ENCODE measurements at regions not wholly inside any gene's neighbourhood (a gene's known extent, or its start where the extent isn't known, plus 50 kb on each side); places are given as distances from the start of the nearest gene placed in this dataset.

DNA sequence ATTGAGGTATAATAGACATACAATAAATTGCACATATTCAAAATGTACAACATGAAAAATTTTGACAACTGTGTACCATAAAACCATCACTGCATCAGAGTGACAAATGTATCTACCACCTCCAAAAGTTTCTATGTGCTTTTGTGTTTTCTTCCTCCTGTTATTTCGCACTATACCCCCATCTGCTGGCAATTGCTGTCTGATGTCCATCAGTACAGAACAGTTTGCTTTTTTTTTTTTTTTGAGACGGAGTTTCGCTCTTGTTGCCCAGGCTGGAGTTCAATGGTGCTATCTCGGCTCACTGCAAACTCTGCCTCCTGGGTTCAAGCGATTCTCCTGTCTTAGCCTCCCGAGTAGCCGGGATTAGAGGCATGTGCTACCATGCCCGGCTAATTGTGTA is 154.3 kb upstream of the GIMD1 start:
- no CpG with 5 or more reads among the region's 8 CpGs for WGBS (ENCODE audit: extremely low coverage, insufficient coverage, insufficient read length)
- Histone ChIP-seq H3K4me3 (ENCODE audit: low read depth, low read length) (no peak overlapping the region), H4K12ac (ENCODE audit: low read depth, low read length) (no peak overlapping the region), H2AFZ (ENCODE audit: insufficient read depth, low read length, poor library complexity) (no peak overlapping the region), H3K79me2 (ENCODE audit: control insufficient read depth, insufficient read depth, low read length, poor library complexity) (no peaks in the 10 kb centered on the region), H3K4ac (ENCODE audit: low read depth, low read length) (no peak overlapping the region), H3K4me1 (ENCODE audit: control insufficient read depth in 1 of 2, insufficient read depth in 2 of 2, low read length in 2 of 2) (no peaks in the 10 kb centered on the region), H3K9ac (ENCODE audit: low read length) (no peak overlapping the region), H2BK5ac (ENCODE audit: low read depth, low read length, poor library complexity) (no peak overlapping the region), H2BK120ac (ENCODE audit: insufficient read depth, low read length, poor library complexity) (no peak overlapping the region), H3K79me1 (ENCODE audit: low read length) (no peaks in the 10 kb centered on the region), H3K27ac (ENCODE audit: low read depth, low read length) (no peak overlapping the region), H3K4me2 (ENCODE audit: low read length) (no peak overlapping the region), H4K91ac (ENCODE audit: low read depth, low read length) (no peak overlapping the region), H3K23ac (ENCODE audit: low read length) (no peak overlapping the region), H2BK12ac (ENCODE audit: low read length) (no peak overlapping the region), H3K36me3 (ENCODE audit: control insufficient read depth in 1 of 2, insufficient read depth in 2 of 2, low read length in 2 of 2) (no peaks in the 10 kb centered on the region), H3K27me3 (ENCODE audit: insufficient read depth, low read length) (no peaks in the 10 kb centered on the region), H2AK5ac (ENCODE audit: low read length) (no peak overlapping the region), H4K8ac (ENCODE audit: low read depth, low read length) (no peak overlapping the region), H3K18ac (ENCODE audit: low read length) (no peak overlapping the region), H3K9me3 (ENCODE audit: insufficient read depth, low read depth, low read length) (no peaks in the 10 kb centered on the region), H3K14ac (ENCODE audit: low read length) (no peak overlapping the region)
- no peak for DNase-seq

DNA sequence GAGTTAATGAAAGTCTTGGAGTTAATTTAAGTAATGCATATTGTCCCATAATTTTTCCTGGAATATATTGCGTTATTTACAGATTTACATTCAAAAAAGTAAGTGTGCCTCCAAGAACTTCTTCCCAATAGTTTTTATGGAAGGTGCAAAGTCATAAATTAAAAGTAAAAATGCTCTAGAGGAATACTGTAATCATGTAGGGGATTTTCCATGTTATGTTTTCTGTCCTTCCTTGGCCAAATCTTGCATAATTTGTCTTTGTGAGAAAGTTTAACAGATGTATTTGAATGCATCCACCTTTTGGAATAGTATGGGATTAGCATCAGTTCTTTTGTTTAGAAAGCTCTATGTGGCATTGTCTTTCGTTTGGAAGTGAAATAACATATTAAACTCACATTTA is 144.1 kb upstream of the GIMD1 start:
- H4K8ac ChIP-seq (ENCODE audit: low read depth, low read length): no peak overlapping the region
- no peak overlapping the region for H3K14ac ChIP-seq (ENCODE audit: low read length)
- no CpG with 5 or more reads among the region's 2 CpGs for WGBS (ENCODE audit: extremely low coverage, insufficient coverage, insufficient read length)
- H2AK5ac ChIP-seq (ENCODE audit: low read length): no peak overlapping the region
- no peaks in the 10 kb centered on the region for H3K9me3 ChIP-seq (ENCODE audit: insufficient read depth, low read depth, low read length)
- DNase-seq: no peak
- no peaks in the 10 kb centered on the region for H3K4me1 ChIP-seq (ENCODE audit: control insufficient read depth in 1 of 2, insufficient read depth in 2 of 2, low read length in 2 of 2)
- H4K91ac ChIP-seq (ENCODE audit: low read depth, low read length): no peak overlapping the region
- no peak overlapping the region for H3K18ac ChIP-seq (ENCODE audit: low read length)
- H3K9ac ChIP-seq (ENCODE audit: low read length): no peak overlapping the region
- H3K27me3 ChIP-seq (ENCODE audit: insufficient read depth, low read length): no peaks in the 10 kb centered on the region
- H3K23ac ChIP-seq (ENCODE audit: low read length): no peak overlapping the region
- H2BK12ac ChIP-seq (ENCODE audit: low read length): no peak overlapping the region
- H2AFZ ChIP-seq (ENCODE audit: insufficient read depth, low read length, poor library complexity): no peak overlapping the region
- H3K4me2 ChIP-seq (ENCODE audit: low read length): no peak overlapping the region
- no peaks in the 10 kb centered on the region for H3K36me3 ChIP-seq (ENCODE audit: control insufficient read depth in 1 of 2, insufficient read depth in 2 of 2, low read length in 2 of 2)
- no peak overlapping the region for H4K12ac ChIP-seq (ENCODE audit: low read depth, low read length)
- H3K79me2 ChIP-seq (ENCODE audit: control insufficient read depth, insufficient read depth, low read length, poor library complexity): no peaks in the 10 kb centered on the region
- no peak overlapping the region for H2BK5ac ChIP-seq (ENCODE audit: low read depth, low read length, poor library complexity)
- H3K4me3 ChIP-seq (ENCODE audit: low read depth, low read length): no peak overlapping the region
- no peaks in the 10 kb centered on the region for H3K79me1 ChIP-seq (ENCODE audit: low read length)
- no peak overlapping the region for H3K4ac ChIP-seq (ENCODE audit: low read depth, low read length)
- H2BK120ac ChIP-seq (ENCODE audit: insufficient read depth, low read length, poor library complexity): no peak overlapping the region
- H3K27ac ChIP-seq (ENCODE audit: low read depth, low read length): no peak overlapping the region

DNA sequence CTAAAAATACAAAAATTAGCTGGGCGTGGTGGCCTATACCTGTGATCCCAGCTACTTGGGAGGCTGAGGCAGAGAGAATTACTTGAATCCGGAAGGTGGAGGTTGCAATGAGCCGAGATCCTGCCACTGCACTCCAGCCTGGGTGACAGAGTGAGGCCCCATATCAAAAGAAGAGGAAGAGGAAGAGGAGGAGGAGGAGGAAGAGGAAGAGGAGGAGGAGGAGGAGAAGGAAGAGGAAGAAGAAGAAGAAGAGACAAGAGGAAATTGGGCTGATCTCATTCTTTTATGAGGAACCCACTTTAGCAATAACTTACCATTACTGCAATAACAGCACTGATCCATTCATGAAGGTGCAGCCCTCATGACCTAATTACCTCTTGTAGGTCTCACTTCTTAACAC is 138.9 kb upstream of the GIMD1 start:
- H3K9me3 ChIP-seq (ENCODE audit: insufficient read depth, low read depth, low read length): no peaks in the 10 kb centered on the region
- no peak overlapping the region for H2AK5ac ChIP-seq (ENCODE audit: low read length)
- no peak overlapping the region for H3K4ac ChIP-seq (ENCODE audit: low read depth, low read length)
- H3K9ac ChIP-seq (ENCODE audit: low read length): no peak overlapping the region
- no peaks in the 10 kb centered on the region for H3K27me3 ChIP-seq (ENCODE audit: insufficient read depth, low read length)
- WGBS (ENCODE audit: extremely low coverage, insufficient coverage, insufficient read length): no CpG with 5 or more reads among the region's 3 CpGs
- H3K4me3 ChIP-seq (ENCODE audit: low read depth, low read length): no peak overlapping the region
- no peak overlapping the region for H3K14ac ChIP-seq (ENCODE audit: low read length)
- H3K23ac ChIP-seq (ENCODE audit: low read length): no peak overlapping the region
- no peak overlapping the region for H4K91ac ChIP-seq (ENCODE audit: low read depth, low read length)
- H4K12ac ChIP-seq (ENCODE audit: low read depth, low read length): no peak overlapping the region
- H2BK5ac ChIP-seq (ENCODE audit: low read depth, low read length, poor library complexity): no peak overlapping the region
- H3K79me1 ChIP-seq (ENCODE audit: low read length): no peaks in the 10 kb centered on the region
- no peaks in the 10 kb centered on the region for H3K36me3 ChIP-seq (ENCODE audit: control insufficient read depth in 1 of 2, insufficient read depth in 2 of 2, low read length in 2 of 2)
- H3K4me1 ChIP-seq (ENCODE audit: control insufficient read depth in 1 of 2, insufficient read depth in 2 of 2, low read length in 2 of 2): no peaks in the 10 kb centered on the region
- no peak overlapping the region for H2AFZ ChIP-seq (ENCODE audit: insufficient read depth, low read length, poor library complexity)
- H2BK120ac ChIP-seq (ENCODE audit: insufficient read depth, low read length, poor library complexity): no peak overlapping the region
- no peak overlapping the region for H3K4me2 ChIP-seq (ENCODE audit: low read length)
- no peak overlapping the region for H2BK12ac ChIP-seq (ENCODE audit: low read length)
- H4K8ac ChIP-seq (ENCODE audit: low read depth, low read length): no peak overlapping the region
- no peak overlapping the region for H3K18ac ChIP-seq (ENCODE audit: low read length)
- DNase-seq: no peak
- no peak overlapping the region for H3K27ac ChIP-seq (ENCODE audit: low read depth, low read length)
- no peaks in the 10 kb centered on the region for H3K79me2 ChIP-seq (ENCODE audit: control insufficient read depth, insufficient read depth, low read length, poor library complexity)

DNA sequence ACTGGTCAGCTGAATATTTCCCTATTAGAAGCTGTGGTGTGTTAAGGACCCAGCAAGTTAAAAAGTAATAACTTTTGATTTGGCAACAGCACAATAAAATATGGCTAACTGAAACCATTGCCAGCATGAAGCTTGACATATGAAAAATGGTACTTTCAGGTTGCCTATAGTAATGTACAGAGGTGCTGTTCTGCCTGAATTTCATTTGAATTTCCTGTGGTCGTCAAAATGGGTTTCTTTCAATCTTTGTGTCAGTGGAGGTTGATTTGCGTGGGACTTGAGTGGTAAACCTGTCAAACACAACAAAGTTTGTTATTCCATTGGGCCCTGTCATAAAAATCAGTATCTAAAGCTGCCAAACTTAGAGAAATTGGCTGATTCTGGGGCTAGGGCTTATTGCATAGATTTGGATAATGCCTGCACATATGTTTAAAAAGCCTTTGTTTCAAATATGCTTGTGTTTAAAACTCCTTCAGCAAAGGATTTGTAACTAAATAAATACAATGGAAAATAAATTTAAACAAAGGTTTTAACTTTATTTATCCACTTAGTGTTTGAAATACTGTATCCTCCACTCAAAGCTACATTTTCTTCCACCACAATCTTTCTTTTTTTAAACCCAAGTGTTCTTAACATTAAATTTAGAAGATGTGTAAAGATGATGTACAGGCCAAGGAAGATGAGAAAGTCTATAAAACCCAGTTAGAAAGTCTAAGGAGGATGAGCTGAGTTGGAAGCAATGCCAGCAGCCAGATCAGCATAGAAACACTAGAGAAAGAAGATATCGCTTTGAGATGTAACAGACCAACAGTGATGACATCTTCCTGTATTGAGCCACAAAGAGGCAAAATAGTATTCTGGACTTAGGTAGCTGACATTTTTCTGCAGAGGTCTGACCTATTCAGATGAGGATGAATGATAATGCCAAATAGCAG is 134.8 kb upstream of the GIMD1 start:
- H3K79me2 ChIP-seq (ENCODE audit: control insufficient read depth, insufficient read depth, low read length, poor library complexity): no peaks in the 10 kb centered on the region
- no peak overlapping the region for H2BK120ac ChIP-seq (ENCODE audit: insufficient read depth, low read length, poor library complexity)
- no peak overlapping the region for H3K4me2 ChIP-seq (ENCODE audit: low read length)
- no peaks in the 10 kb centered on the region for H3K27me3 ChIP-seq (ENCODE audit: insufficient read depth, low read length)
- no peak overlapping the region for H2BK5ac ChIP-seq (ENCODE audit: low read depth, low read length, poor library complexity)
- no peak overlapping the region for H4K12ac ChIP-seq (ENCODE audit: low read depth, low read length)
- no peak overlapping the region for H3K23ac ChIP-seq (ENCODE audit: low read length)
- no peaks in the 10 kb centered on the region for H3K9me3 ChIP-seq (ENCODE audit: insufficient read depth, low read depth, low read length)
- no peak overlapping the region for H3K18ac ChIP-seq (ENCODE audit: low read length)
- H4K91ac ChIP-seq (ENCODE audit: low read depth, low read length): no peak overlapping the region
- no peak overlapping the region for H2AK5ac ChIP-seq (ENCODE audit: low read length)
- H3K36me3 ChIP-seq (ENCODE audit: control insufficient read depth in 1 of 2, insufficient read depth in 2 of 2, low read length in 2 of 2): no peaks in the 10 kb centered on the region
- H2BK12ac ChIP-seq (ENCODE audit: low read length): no peak overlapping the region
- no peaks in the 10 kb centered on the region for H3K79me1 ChIP-seq (ENCODE audit: low read length)
- DNase-seq: no peak
- H3K14ac ChIP-seq (ENCODE audit: low read length): no peak overlapping the region
- no peak overlapping the region for H2AFZ ChIP-seq (ENCODE audit: insufficient read depth, low read length, poor library complexity)
- no peak overlapping the region for H3K9ac ChIP-seq (ENCODE audit: low read length)
- H3K4me3 ChIP-seq (ENCODE audit: low read depth, low read length): no peak overlapping the region
- no peak overlapping the region for H4K8ac ChIP-seq (ENCODE audit: low read depth, low read length)
- no CpG with 5 or more reads among the region's 3 CpGs for WGBS (ENCODE audit: extremely low coverage, insufficient coverage, insufficient read length)
- no peak overlapping the region for H3K4ac ChIP-seq (ENCODE audit: low read depth, low read length)
- H3K27ac ChIP-seq (ENCODE audit: low read depth, low read length): no peak overlapping the region
- H3K4me1 ChIP-seq (ENCODE audit: control insufficient read depth in 1 of 2, insufficient read depth in 2 of 2, low read length in 2 of 2): no peaks in the 10 kb centered on the region

All from trophoblast cell (in vitro differentiated cells and primary cell).